ENCODE measurements at regions not wholly inside any gene's neighbourhood (a gene's known extent, or its start where the extent isn't known, plus 50 kb on each side); places are given as distances from the start of the nearest gene placed in this dataset.

DNA sequence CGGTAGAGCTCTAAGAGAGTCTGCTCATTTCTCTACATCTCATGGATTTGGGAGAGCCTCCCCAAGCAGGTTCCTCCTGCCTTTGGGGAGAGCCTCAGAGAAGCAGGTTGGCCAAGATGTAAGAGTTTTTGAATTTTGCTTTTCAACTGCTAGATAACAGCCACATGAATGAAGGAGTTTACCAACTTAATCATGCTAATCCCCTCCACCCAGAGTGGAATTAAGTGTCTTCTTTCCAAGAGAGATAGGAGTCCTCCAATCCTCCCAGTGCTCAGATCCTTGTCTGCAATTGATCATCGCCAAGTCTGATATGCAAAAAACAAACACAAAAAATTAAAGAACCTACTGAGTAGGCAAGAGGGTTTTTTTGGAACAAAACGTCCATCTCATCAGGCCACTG, 99.4 kb upstream of the MAP3K1 start:
- TF ChIP-seq POU2F2 (IDR thresholded peaks at IDR 0.05; ENCODE audit: low read depth, low read length) (no peak), POLR2AphosphoS5 (IDR thresholded peaks at IDR 0.05; ENCODE audit: low read depth, low read length) (no peak)

All from GM12891 (cell line).